Adrenal gland (tissue), 9 donors: ENCODE measurements at regions not wholly inside any gene's neighbourhood (a gene's known extent, or its start where the extent isn't known, plus 50 kb on each side); places are given as distances from the start of the nearest gene placed in this dataset.

Experiments
- DNase-seq, 7 donors: peaks; one replicate each; pipeline ENCODE4 v3.0.0-alpha.2; 2019 to 2020
- H3K27ac ChIP-seq, 5 donors: fragments of 200-600 bp; sonication (generic) in 4 of 5; 1 replicate in 3 of 5; 2 replicates in 2 of 5; pipeline versions ENCODE4 v1.5.1 to v1.8.0; 2016 to 2020; ENCODE audit warnings: mild to moderate bottlenecking in 1 of 5
- H3K27me3 ChIP-seq: fragments of 200-600 bp; 2 replicates; pipeline ENCODE4 v1.8.0; 2021
- H3K36me3 ChIP-seq, 2 donors: fragments of 200-600 bp; replicated peaks in 1 of 2; 1 replicate in 1 of 2; 2 replicates in 1 of 2; pipeline versions ENCODE4 v1.5.1 to v1.8.0; 2018 to 2022
- H3K4me1 ChIP-seq, 2 donors: fragments of 200-600 bp; replicated peaks in 1 of 2; 1 replicate in 1 of 2; 2 replicates in 1 of 2; pipeline versions ENCODE4 v1.5.1 to v1.8.0; 2018 to 2021
- H3K4me3 ChIP-seq, 4 donors: fragments of 200-600 bp; sonication (generic) in 3 of 4; one replicate each; pipeline ENCODE4 v1.5.1; 2016 to 2018
- H3K9me3 ChIP-seq, 3 donors: fragments of 200-600 bp; sonication (generic) in 1 of 3; replicated peaks in 1 of 3; 1 replicate in 2 of 3; 2 replicates in 1 of 3; pipeline versions ENCODE4 v1.5.1 to v1.8.0; 2016 to 2021
- CTCF ChIP-seq, 6 experiments: fragments of 450-650 bp in 4 of 6; fragments of 200-600 bp in 2 of 6; sonication (generic) in 1 of 6; IDR thresholded peaks; 1 replicate in 5 of 6; 2 replicates in 1 of 6; pipeline versions ENCODE4 v1.5.1 to v1.8.0; 2016 to 2021; ENCODE audit warnings: antibody characterized with exemption in 6 of 6, mild to moderate bottlenecking in 2 of 6, moderate library complexity in 1 of 6
- POLR2A ChIP-seq, 2 donors: fragments of 450-650 bp; IDR thresholded peaks; one replicate each; pipeline ENCODE4 v1.6.1; 2017; ENCODE audit warnings: antibody characterized with exemption in 2 of 2, mild to moderate bottlenecking in 2 of 2, moderate library complexity in 1 of 2
- WGBS, 4 donors: extraction: QIAGEN DNeasy Blood & Tissue Kit in 2 of 4; methylation state at CpG; one replicate each; pipeline versions ENCODE4 v1.1.5 to v1.1.7; 2013 to 2017; 5-methylcytosine and 5-hydroxymethylcytosine counted together
- intact Hi-C, 2 donors: fragments of 100-400 bp; cut with DNase I; formaldehyde crosslinking; loops; one replicate each; pipeline versions ENCODE4 v1.14.1 to v1.15.0; 2022 to 2023
- donor health status: healthy with polysubstance abuse.
- donor health status: Bipolar disorder and iron deficiency.
- donor health status: DM: yes; HTN: yes; CAD: no.
- donor health status: DM: no; HTN: no; CAD: no.
- donor health status: DM: no; HTN: no; CAD: no.

GRCh38 chr9:87392086-87392485, 105.6 kb upstream of the DAPK1 start:
- Histone ChIP-seq H3K4me3 (no peak overlapping the region), H3K27ac (no peak overlapping the region), H3K4me1 (no peaks in the 10 kb centered on the region), H3K9me3 (no peaks in the 10 kb centered on the region), H3K36me3 (no peaks in the 10 kb centered on the region), H3K27me3 (no peaks in the 10 kb centered on the region)
- 74 to 84% (median 77%) methylated on average over 2 of the region's 2 CpGs for WGBS, 4 donors
- no peak for TF ChIP-seq CTCF (IDR thresholded peaks at IDR 0.05)
- no peak for TF ChIP-seq POLR2A (IDR thresholded peaks at IDR 0.05)
- intact Hi-C loops = no loop called here
- no peak for DNase-seq

GRCh38 chr9:87393706-87394230, 103.9 kb upstream of the DAPK1 start:
- Histone ChIP-seq H3K9me3 (no peaks in the 10 kb centered on the region), H3K36me3 (no peaks in the 10 kb centered on the region), H3K27ac (no peak overlapping the region), H3K27me3 (no peaks in the 10 kb centered on the region), H3K4me1 (no peaks in the 10 kb centered on the region), H3K4me3 (no peak overlapping the region)
- DNase-seq = no peak
- no peak for TF ChIP-seq POLR2A (IDR thresholded peaks at IDR 0.05)
- TF ChIP-seq CTCF (IDR thresholded peaks at IDR 0.05) = no peak
- intact Hi-C loops = no loop called here
- WGBS, 4 donors = 84 to 94% (median 89%) methylated on average over 4 of the region's 4 CpGs

- no peak overlapping the region for H3K4me3 ChIP-seq
- intact Hi-C loops = no loop called here
- DNase-seq = no peak
- H3K4me1 ChIP-seq = no peaks in the 10 kb centered on the region
- H3K9me3 ChIP-seq = no peaks in the 10 kb centered on the region
- H3K27me3 ChIP-seq = no peaks in the 10 kb centered on the region
- no peak overlapping the region for H3K27ac ChIP-seq
- H3K36me3 ChIP-seq = no peaks in the 10 kb centered on the region
- TF ChIP-seq POLR2A (IDR thresholded peaks at IDR 0.05) (no peak), CTCF (IDR thresholded peaks at IDR 0.05) (no peak)
- WGBS, 4 donors = 57 to 66% (median 62%) methylated on average over 11 of the region's 11 CpGs
These were observed 101.7 kb upstream of the DAPK1 start for GRCh38 chr9:87395804-87396479.

- H3K27ac ChIP-seq = no peak overlapping the region
- intact Hi-C loops = no loop called here
- no peaks in the 10 kb centered on the region for H3K9me3 ChIP-seq
- no peak for DNase-seq
- H3K27me3 ChIP-seq = no peaks in the 10 kb centered on the region
- H3K36me3 ChIP-seq = no peaks in the 10 kb centered on the region
- 74 to 88% (median 80%) methylated on average over 7 of the region's 7 CpGs for WGBS, 4 donors
- TF ChIP-seq POLR2A (IDR thresholded peaks at IDR 0.05) = no peak
- no peak for TF ChIP-seq CTCF (IDR thresholded peaks at IDR 0.05)
- no peaks in the 10 kb centered on the region for H3K4me1 ChIP-seq
- no peak overlapping the region for H3K4me3 ChIP-seq
These were observed 96.0 kb upstream of the DAPK1 start for GRCh38 chr9:87401681-87402080.
